Tibial artery (tissue), 4 donors: ENCODE measurements at regions not wholly inside any gene's neighbourhood (a gene's known extent, or its start where the extent isn't known, plus 50 kb on each side); places are given as distances from the start of the nearest gene placed in this dataset.

Experiments
- DNase-seq, 2 donors: peaks; one replicate each; pipeline ENCODE4 v3.0.0-alpha.2; 2019
- H3K27ac ChIP-seq, 2 donors: fragments of 200-600 bp; sonication (generic) in 1 of 2; 1 replicate in 1 of 2; 2 replicates in 1 of 2; pipeline ENCODE4 v1.5.1; 2018 to 2019; ENCODE audit warnings: mild to moderate bottlenecking in 1 of 2
- H3K27me3 ChIP-seq, 2 donors: fragments of 200-600 bp; sonication (generic) in 1 of 2; one replicate each; pipeline versions ENCODE4 v1.5.1 to v1.6.0; 2016 to 2019
- H3K36me3 ChIP-seq, 3 donors: fragments of 200-600 bp; sonication (generic) in 2 of 3; one replicate each; pipeline ENCODE4 v1.5.1; 2016 to 2019; ENCODE audit warnings: mild to moderate bottlenecking in 2 of 3
- H3K4me1 ChIP-seq, 4 donors: fragments of 200-600 bp; sonication (generic) in 2 of 4; 1 replicate in 3 of 4; 2 replicates in 1 of 4; pipeline ENCODE4 v1.5.1; 2016 to 2019
- H3K4me3 ChIP-seq, 2 donors: fragments of 200-600 bp; sonication (generic) in 1 of 2; 1 replicate in 1 of 2; 2 replicates in 1 of 2; pipeline ENCODE4 v1.5.1; 2018 to 2019; ENCODE audit warnings: mild to moderate bottlenecking in 2 of 2
- H3K9me3 ChIP-seq, 3 donors: fragments of 200-600 bp; sonication (generic) in 1 of 3; one replicate each; pipeline ENCODE4 v1.5.1; 2016 to 2019
- intact Hi-C: fragments of 100-400 bp; cut with DNase I; formaldehyde crosslinking; loops from one replicate; pipeline ENCODE4 v1.15.0; 2023; ENCODE audit warnings: low total_unique reads
- TF ChIP-seq, protein P1 (sequence below), 2 experiments: fragments of 200-600 bp in 1 of 2; fragments of 450-650 bp in 1 of 2; IDR thresholded peaks; one replicate each; pipeline ENCODE4 v1.5.1; 2017 to 2019; ENCODE audit warnings: antibody characterized with exemption in 2 of 2, mild to moderate bottlenecking in 1 of 2, moderate library complexity in 1 of 2

DNA sequence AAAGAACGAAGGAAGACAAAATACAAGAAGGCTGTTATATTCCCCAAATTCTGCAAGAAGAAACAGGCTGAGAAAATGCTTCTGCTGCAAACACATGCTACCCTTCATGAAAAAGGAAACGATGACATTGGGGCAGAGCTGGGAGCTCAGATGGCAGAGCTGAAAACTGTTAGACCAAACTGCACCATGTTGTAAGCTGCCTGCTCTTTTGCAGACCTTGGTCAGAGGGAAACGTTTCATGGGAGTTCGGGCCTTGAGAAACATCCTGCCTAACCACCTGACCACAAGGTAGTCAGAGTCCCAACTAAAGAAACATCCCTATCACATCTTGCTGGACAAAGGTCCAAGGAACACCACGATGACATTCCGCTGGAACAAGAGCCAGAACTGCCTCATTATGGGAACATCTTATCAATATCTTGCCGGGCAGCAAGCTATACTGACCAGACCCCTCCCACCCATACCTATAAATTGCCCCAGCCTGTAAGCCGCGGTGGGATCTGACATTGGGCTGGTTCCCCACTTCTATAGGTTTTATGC lies 110.7 kb upstream of the CTSC start:
- no peaks in the 10 kb centered on the region for H3K36me3 ChIP-seq
- no peak overlapping the region for H3K27ac ChIP-seq
- H3K27me3 ChIP-seq, result no peaks in the 10 kb centered on the region
- DNase-seq, result no peak
- no peaks in the 10 kb centered on the region for H3K4me1 ChIP-seq
- TF ChIP-seq, protein P1, sequence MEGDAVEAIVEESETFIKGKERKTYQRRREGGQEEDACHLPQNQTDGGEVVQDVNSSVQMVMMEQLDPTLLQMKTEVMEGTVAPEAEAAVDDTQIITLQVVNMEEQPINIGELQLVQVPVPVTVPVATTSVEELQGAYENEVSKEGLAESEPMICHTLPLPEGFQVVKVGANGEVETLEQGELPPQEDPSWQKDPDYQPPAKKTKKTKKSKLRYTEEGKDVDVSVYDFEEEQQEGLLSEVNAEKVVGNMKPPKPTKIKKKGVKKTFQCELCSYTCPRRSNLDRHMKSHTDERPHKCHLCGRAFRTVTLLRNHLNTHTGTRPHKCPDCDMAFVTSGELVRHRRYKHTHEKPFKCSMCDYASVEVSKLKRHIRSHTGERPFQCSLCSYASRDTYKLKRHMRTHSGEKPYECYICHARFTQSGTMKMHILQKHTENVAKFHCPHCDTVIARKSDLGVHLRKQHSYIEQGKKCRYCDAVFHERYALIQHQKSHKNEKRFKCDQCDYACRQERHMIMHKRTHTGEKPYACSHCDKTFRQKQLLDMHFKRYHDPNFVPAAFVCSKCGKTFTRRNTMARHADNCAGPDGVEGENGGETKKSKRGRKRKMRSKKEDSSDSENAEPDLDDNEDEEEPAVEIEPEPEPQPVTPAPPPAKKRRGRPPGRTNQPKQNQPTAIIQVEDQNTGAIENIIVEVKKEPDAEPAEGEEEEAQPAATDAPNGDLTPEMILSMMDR (IDR thresholded peaks at IDR 0.05), result no peak
- intact Hi-C loops, result no loop called here
- H3K9me3 ChIP-seq, result no peaks in the 10 kb centered on the region
- H3K4me3 ChIP-seq, result no peak overlapping the region

DNA sequence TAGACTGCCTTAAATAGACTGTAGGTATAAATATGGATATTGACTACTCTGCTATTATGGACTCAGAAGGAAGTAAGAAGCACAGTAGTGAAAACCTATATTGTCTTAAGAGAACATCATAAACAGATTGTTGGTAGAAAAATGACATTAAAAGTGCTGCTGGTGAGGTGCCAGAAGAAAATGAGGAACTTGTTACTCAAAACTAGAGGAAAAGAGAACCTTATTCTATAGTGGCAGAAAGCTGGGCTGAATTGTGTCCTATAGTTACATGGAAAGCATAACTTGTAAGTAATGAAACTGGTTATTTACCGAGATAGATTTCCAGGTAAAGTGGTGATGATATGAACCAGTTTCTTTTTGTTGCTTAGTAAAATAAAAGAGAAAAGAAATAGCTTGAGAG lies 109.7 kb upstream of the CTSC start:
- no peaks in the 10 kb centered on the region for H3K27me3 ChIP-seq
- no peak overlapping the region for H3K4me3 ChIP-seq
- no peak for DNase-seq
- no peaks in the 10 kb centered on the region for H3K9me3 ChIP-seq
- no peaks in the 10 kb centered on the region for H3K4me1 ChIP-seq
- intact Hi-C loops, result no loop called here
- TF ChIP-seq, protein P1 (IDR thresholded peaks at IDR 0.05), result no peak
- H3K27ac ChIP-seq, result no peak overlapping the region
- no peaks in the 10 kb centered on the region for H3K36me3 ChIP-seq

DNA sequence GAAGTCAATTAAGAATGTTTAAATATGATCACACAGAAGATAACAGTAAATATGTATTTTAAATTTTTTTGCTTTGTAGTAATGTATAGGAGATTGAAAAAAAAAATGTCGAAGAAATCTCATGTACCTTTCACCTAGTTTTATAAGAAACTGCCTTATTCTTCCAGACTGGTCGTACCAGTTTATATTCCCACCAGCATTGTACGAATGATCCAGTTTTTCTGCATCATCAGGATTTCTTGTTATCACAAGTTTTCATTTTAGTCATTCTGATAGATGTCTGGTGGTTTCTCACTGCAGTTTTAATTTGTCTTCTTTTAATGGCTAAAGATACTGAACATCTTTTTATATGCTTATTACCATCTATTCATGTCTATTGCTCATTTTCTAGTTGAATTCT lies 101.8 kb upstream of the CTSC start:
- H3K9me3 ChIP-seq, result no peaks in the 10 kb centered on the region
- no peak for DNase-seq
- intact Hi-C loops, result no loop called here

DNA sequence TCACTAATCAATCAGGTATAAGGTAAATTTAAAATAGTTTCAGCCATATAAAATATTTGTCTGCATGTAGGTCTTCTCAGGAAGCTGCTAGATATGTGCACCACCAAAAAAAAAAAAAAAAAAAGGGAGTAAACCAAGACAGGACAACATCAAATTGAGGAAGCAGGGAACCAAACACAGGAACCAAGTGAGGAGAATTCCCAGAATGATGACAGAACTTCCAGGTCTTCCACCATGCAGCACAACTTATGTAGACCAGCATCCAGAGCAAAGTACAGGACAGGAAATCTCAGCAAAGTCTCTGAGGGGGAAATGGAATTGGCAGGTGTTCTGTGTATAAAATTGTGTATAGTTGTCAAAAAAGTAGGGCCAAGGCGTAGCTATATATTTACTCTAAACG lies 101.2 kb upstream of the CTSC start:
- Histone ChIP-seq H3K4me1 (no peaks in the 10 kb centered on the region), H3K27ac (no peak overlapping the region), H3K27me3 (no peaks in the 10 kb centered on the region), H3K4me3 (no peak overlapping the region), H3K36me3 (no peaks in the 10 kb centered on the region), H3K9me3 (no peaks in the 10 kb centered on the region)
- TF ChIP-seq, protein P1 (IDR thresholded peaks at IDR 0.05), result no peak
- DNase-seq, result no peak
- intact Hi-C loops, result no loop called here

More for the DNA sequence above, 101.8 kb upstream of the CTSC start:
- Histone ChIP-seq H3K36me3 (no peaks in the 10 kb centered on the region), H3K27me3 (no peaks in the 10 kb centered on the region), H3K4me3 (no peak overlapping the region), H3K27ac (no peak overlapping the region), H3K4me1 (no peaks in the 10 kb centered on the region)
- TF ChIP-seq, protein P1 (IDR thresholded peaks at IDR 0.05), result no peak

DNA sequence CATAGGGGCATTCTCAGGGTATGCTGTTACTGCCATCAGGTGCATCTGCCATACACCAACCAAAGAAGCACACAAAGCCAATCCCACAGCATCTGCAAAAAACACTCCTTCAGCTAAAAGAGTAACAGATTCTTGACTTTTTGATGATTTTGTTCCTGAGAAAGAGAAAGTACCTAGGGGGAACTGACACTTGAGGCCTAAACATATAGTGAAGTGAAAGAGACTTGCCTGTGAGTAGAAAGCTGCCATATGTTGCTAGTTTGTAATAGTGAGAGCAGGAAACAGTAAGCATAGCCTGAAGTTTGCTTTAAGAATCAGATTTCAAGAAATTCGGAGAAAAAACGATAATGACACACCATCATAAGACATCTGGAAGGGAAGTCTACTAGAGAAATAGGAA lies 97.9 kb upstream of the CTSC start:
- TF ChIP-seq, protein P1 (IDR thresholded peaks at IDR 0.05), result no peak
- H3K27me3 ChIP-seq, result no peaks in the 10 kb centered on the region
- intact Hi-C loops, result no loop called here
- H3K9me3 ChIP-seq, result no peaks in the 10 kb centered on the region
- H3K27ac ChIP-seq, result no peak overlapping the region
- no peaks in the 10 kb centered on the region for H3K4me1 ChIP-seq
- H3K36me3 ChIP-seq, result no peaks in the 10 kb centered on the region
- H3K4me3 ChIP-seq, result no peak overlapping the region
- DNase-seq, result no peak
